ENCODE measurements at regions not wholly inside any gene's neighbourhood (a gene's known extent, or its start where the extent isn't known, plus 50 kb on each side); places are given as distances from the start of the nearest gene placed in this dataset.

- H3K4me3 ChIP-seq (replicated peaks; ENCODE audit: insufficient read depth, low read length) = no peak overlapping the region
- H3K27ac ChIP-seq (replicated peaks) = no peak overlapping the region
- TF ChIP-seq POLR2AphosphoS5 (IDR thresholded peaks at IDR 0.05; ENCODE audit: low read depth) = no peak
- no peak for TF ChIP-seq SPI1 (IDR thresholded peaks at IDR 0.05; ENCODE audit: borderline replicate concordance, low read depth)
- TF ChIP-seq, protein P1, sequence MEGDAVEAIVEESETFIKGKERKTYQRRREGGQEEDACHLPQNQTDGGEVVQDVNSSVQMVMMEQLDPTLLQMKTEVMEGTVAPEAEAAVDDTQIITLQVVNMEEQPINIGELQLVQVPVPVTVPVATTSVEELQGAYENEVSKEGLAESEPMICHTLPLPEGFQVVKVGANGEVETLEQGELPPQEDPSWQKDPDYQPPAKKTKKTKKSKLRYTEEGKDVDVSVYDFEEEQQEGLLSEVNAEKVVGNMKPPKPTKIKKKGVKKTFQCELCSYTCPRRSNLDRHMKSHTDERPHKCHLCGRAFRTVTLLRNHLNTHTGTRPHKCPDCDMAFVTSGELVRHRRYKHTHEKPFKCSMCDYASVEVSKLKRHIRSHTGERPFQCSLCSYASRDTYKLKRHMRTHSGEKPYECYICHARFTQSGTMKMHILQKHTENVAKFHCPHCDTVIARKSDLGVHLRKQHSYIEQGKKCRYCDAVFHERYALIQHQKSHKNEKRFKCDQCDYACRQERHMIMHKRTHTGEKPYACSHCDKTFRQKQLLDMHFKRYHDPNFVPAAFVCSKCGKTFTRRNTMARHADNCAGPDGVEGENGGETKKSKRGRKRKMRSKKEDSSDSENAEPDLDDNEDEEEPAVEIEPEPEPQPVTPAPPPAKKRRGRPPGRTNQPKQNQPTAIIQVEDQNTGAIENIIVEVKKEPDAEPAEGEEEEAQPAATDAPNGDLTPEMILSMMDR (IDR thresholded peaks at IDR 0.05; ENCODE audit: insufficient read depth, low read length) = no peak
- TF ChIP-seq GABPA (IDR thresholded peaks at IDR 0.05; ENCODE audit: low read depth) = no peak
- TF ChIP-seq REST (IDR thresholded peaks at IDR 0.05; ENCODE audit: insufficient replicate concordance, low read depth) = no peak
- no peak for DNase-seq (ENCODE audit: low read depth in 1 of 2, low spot score in 1 of 2)
- no peaks in the 10 kb centered on the region for H3K27me3 ChIP-seq (ENCODE audit: insufficient read depth, poor library complexity, severe bottlenecking)
Observed at GRCh38 chr17:70674061-70674460, 504.7 kb downstream of the KCNJ2 start.

DNA sequence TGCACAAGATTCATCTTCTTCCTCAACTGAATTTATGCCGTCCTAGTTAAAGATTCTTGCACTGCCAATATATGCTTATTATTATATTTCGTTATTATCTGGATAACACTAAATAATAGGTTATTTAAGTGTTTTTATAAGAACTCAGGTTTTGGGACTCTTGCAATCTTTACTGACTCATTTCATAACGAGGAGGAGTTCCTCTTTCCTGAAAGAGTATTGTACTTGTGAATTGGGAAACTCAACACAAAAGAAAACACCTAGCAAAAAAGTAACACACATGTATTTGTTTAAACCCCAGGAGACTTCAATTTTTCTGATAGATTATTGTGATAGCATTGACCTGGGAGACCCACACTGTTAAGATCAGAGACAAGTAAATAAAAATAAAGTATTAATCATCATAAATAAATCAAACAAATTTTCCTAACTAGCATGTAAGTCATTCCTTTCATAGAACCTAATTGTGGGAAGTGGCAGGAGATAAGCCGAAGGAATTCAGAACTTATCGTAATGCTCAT is 505.8 kb downstream of the KCNJ2 start:
- no peak for DNase-seq (ENCODE audit: low read depth in 1 of 2, low spot score in 1 of 2)
- no peaks in the 10 kb centered on the region for H3K27me3 ChIP-seq (ENCODE audit: insufficient read depth, poor library complexity, severe bottlenecking)
- no peak for TF ChIP-seq POLR2AphosphoS5 (IDR thresholded peaks at IDR 0.05; ENCODE audit: low read depth)
- peak; percentile 82 for TF ChIP-seq SPI1 (IDR thresholded peaks at IDR 0.05; ENCODE audit: borderline replicate concordance, low read depth)
- H3K4me3 ChIP-seq (replicated peaks; ENCODE audit: insufficient read depth, low read length) = no peak overlapping the region
- H3K27ac ChIP-seq (replicated peaks) = no peak overlapping the region

- H3K4me3 ChIP-seq (replicated peaks; ENCODE audit: insufficient read depth, low read length) = no peak overlapping the region
- TF ChIP-seq, protein P1 (IDR thresholded peaks at IDR 0.05; ENCODE audit: insufficient read depth, low read length) = no peak
- no peak for TF ChIP-seq POLR2AphosphoS5 (IDR thresholded peaks at IDR 0.05; ENCODE audit: low read depth)
- no peak for TF ChIP-seq REST (IDR thresholded peaks at IDR 0.05; ENCODE audit: insufficient replicate concordance, low read depth)
- peak; percentile 38; the same call in 1 of the 2 replicates for TF ChIP-seq SPI1 (IDR thresholded peaks at IDR 0.05; ENCODE audit: borderline replicate concordance, low read depth)
- TF ChIP-seq GABPA (IDR thresholded peaks at IDR 0.05; ENCODE audit: low read depth) = no peak
- H3K27me3 ChIP-seq (ENCODE audit: insufficient read depth, poor library complexity, severe bottlenecking) = no peaks in the 10 kb centered on the region
- no peak overlapping the region for H3K27ac ChIP-seq (replicated peaks)
- peak in 1 of 2 experiments; percentile 52 for DNase-seq (ENCODE audit: low read depth in 1 of 2, low spot score in 1 of 2)
Observed at GRCh38 chr17:70677783-70678647, 508.7 kb downstream of the KCNJ2 start.

DNA sequence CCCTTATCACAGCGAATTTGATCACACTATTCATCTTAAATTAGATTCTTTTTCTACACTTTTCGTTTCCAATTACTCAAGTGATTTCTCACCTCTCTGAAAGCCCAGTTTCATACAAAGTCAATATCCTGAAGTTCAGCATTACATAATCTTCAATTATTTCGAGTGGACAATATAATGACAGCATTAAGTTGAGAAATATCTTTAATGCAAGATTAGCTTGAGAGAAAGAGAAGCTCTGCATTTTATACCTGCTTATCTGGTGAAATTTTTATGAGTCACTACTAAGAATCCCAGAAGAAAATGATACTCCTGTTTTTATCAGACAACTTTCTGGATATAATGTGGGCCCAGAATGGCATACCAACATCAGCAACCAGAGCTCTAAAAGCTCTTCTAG is 509.6 kb downstream of the KCNJ2 start:
- no peaks in the 10 kb centered on the region for H3K27me3 ChIP-seq (ENCODE audit: insufficient read depth, poor library complexity, severe bottlenecking)
- no peak for DNase-seq (ENCODE audit: low read depth in 1 of 2, low spot score in 1 of 2)
- no peak overlapping the region for H3K27ac ChIP-seq (replicated peaks)
- TF ChIP-seq, protein P1 (IDR thresholded peaks at IDR 0.05; ENCODE audit: insufficient read depth, low read length) = no peak
- TF ChIP-seq GABPA (IDR thresholded peaks at IDR 0.05; ENCODE audit: low read depth) (no peak), SPI1 (IDR thresholded peaks at IDR 0.05; ENCODE audit: borderline replicate concordance, low read depth) (no peak), REST (IDR thresholded peaks at IDR 0.05; ENCODE audit: insufficient replicate concordance, low read depth) (no peak), POLR2AphosphoS5 (IDR thresholded peaks at IDR 0.05; ENCODE audit: low read depth) (no peak)
- no peak overlapping the region for H3K4me3 ChIP-seq (replicated peaks; ENCODE audit: insufficient read depth, low read length)

Measured in HL-60 (cell line).